ENCODE measurements at regions not wholly inside any gene's neighbourhood (a gene's known extent, or its start where the extent isn't known, plus 50 kb on each side); places are given as distances from the start of the nearest gene placed in this dataset.

- TF ChIP-seq EZH2 (IDR thresholded peaks at IDR 0.05; ENCODE audit: borderline replicate concordance) = no peak
- TF ChIP-seq CTCF (IDR thresholded peaks at IDR 0.05; ENCODE audit: poor library complexity) = no peak
- TF ChIP-seq EZH2phosphoT487 (IDR thresholded peaks at IDR 0.05; ENCODE audit: low read depth, severe bottlenecking, unreplicated experiment) = no peak
Measured at GRCh38 chr3:154901278-154901677, 178.8 kb upstream of the MME start.

Measured in hepatocyte (in vitro differentiated cells).